H1 (cell line): ENCODE measurements at regions not wholly inside any gene's neighbourhood (a gene's known extent, or its start where the extent isn't known, plus 50 kb on each side); places are given as distances from the start of the nearest gene placed in this dataset.

Experiments
- BACH1 ChIP-seq: IDR thresholded peaks from 2 replicates; pipeline ENCODE4 v1.6.1; 2012; ENCODE audit warnings: low read length, improper control_type of control experiment
- CHD1 ChIP-seq: IDR thresholded peaks from 2 replicates; pipeline ENCODE4 v1.6.1; 2012; ENCODE audit warnings: low read depth, low read length, improper control_type of control experiment
- EZH2 ChIP-seq: fragments of 200-600 bp; sonication (generic); IDR thresholded peaks from 2 replicates; pipeline ENCODE4 v1.7.1; 2012; ENCODE audit warnings: low read depth, mild to moderate bottlenecking, moderate library complexity, low read length, inconsistent platforms; ENCODE audit not compliant: severe bottlenecking
- JUND ChIP-seq: IDR thresholded peaks from 2 replicates; pipeline ENCODE4 v1.6.1; 2011; ENCODE audit warnings: mild to moderate bottlenecking, improper control_type of control experiment, low read length
- TCF12 ChIP-seq: IDR thresholded peaks from 2 replicates; pipeline ENCODE4 v1.6.1; 2011; ENCODE audit warnings: low read depth, mild to moderate bottlenecking, low read length

- TF ChIP-seq TCF12 (no peak), JUND (no peak), BACH1 (no peak), EZH2 (no peak), CHD1 (no peak)
Measured at GRCh38 chr1:195251900-195252299, 1356.3 kb downstream of the KCNT2 start (continued).
